ENCODE measurements at regions not wholly inside any gene's neighbourhood (a gene's known extent, or its start where the extent isn't known, plus 50 kb on each side); places are given as distances from the start of the nearest gene placed in this dataset.
"Not testable (repeated sequence)": the region's sequence is repeated elsewhere in the genome, so short reads cannot be mapped to it uniquely, and the experiment has no call there.

DNA sequence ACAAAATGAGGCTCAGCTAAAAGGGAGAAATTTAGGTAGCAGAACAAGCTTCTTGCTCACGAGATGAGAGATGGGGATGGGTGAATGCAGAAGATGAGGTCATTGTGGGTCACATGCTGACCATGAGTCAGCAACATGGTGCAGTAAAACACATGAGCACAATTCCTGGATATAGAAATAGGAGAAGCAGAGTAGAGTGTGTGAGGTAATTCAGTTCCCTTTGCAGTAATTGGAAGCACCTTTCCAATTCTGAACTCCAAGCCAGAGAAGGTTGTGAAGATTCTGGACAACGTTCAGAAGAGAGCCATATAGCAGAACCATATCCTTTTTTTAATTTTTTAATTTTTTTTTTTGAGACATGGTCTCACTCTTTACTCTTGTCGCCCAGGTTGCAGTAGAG, 62.0 kb upstream of the LMNTD1 start:
- no peak for DNase-seq

- DNase-seq: no peak
Observed at GRCh38 chr12:25616286-25616685, 63.2 kb upstream of the LMNTD1 start.

DNA sequence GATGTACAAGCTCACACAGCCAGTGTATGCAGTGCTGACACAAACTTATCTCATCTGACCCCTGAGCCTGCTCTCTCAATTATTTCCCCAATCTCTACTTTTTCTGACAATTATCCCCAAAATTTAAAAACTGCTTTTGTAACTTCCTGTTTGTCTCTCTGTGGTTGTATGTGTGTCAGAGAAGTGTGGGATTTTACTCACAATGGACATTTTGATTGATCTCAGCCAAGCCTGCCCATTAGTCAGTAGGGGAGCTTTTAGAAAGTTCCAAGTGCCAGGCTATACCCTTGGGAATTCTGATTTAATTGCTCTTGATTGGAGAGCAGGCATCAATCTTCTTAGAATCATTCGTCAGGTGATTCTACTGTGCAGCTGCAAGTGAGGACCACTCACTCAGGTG, 64.9 kb upstream of the LMNTD1 start:
- DNase-seq: no peak

GRCh38 chr12:25623816-25624215, 70.7 kb upstream of the LMNTD1 start:
- DNase-seq: no peak

DNA sequence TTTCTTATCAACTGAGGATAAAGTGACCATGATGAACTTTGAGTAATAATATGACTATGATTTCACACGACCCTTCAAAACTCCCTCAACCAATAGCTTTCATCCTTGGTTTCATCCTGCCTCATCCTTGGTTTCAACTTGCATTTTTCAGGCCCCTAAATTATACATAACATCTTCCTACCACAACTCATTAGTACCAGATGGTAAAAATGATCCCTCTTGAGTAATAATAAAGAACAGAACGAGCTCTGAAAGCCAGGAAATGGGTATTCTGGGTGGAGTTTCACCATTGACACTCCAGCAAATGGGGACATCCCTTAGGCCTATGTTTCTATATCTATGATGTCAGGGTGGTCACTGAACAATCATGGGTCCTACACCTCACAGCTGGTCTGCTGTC, 72.1 kb upstream of the LMNTD1 start:
- DNase-seq: no peak

GRCh38 chr12:25629341-25629740, 76.3 kb upstream of the LMNTD1 start:
- no peak for DNase-seq

GRCh38 chr12:25630735-25631515, 77.8 kb upstream of the LMNTD1 start:
- not testable (repeated sequence) for DNase-seq

DNA sequence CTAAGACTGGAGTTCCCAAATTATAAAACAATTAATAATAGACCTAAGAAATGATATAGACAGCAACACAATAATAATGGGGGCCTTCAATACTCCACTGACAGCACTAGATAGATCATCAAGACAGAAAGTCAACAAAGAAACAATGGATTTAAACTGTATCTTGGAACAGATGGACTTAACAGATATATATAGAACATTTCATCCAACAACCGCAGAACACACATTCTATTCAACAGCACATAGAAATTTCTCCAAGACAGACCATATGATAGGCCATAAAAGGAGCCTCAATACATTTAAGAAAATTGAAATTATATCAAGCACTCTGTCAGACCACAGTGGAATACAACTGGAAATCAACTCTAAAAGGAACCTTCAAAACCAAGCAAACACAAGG, 80.1 kb upstream of the LMNTD1 start:
- DNase-seq: not testable (repeated sequence)

DNA sequence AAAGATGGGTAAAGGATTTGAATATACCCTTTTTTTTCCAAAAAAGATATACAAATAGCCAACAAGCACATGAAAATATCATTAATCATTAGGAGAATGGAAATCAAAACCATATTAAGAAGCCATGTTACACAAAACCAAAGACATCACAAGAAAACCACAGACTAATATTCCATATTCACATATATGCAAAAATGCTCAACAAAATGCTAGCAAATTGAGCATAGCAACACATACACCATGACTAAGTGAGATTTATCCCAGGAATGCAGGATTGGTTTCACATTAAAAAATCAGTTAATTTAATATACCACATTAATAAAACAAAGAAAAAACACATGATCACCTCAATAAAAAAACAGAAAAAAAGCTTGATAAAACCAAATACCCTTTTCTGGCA, 84.7 kb upstream of the LMNTD1 start:
- no peak for DNase-seq

GRCh38 chr12:25639406-25639805, 86.3 kb upstream of the LMNTD1 start:
- no peak for DNase-seq

DNA sequence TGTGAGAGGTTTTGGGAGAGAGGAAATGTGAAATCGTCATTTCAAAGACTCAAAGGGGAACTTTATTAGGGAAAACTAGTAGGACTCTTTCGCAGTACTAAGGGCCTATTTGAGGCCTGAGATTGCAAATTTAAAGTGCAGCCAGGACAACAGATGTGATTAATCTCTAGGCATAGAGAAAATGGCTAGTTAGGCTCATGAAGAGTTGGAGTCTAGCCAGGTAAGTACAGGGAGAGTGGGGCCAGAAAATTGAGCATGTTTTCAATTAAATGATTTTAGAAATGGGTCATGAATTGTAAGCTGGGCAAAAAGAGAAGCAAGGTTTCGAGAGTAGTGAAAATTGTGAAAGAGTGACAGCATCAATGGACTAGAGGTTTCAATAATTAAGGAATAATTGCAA, 91.9 kb upstream of the LMNTD1 start:
- DNase-seq: no peak

GRCh38 chr12:25645427-25645826, 92.3 kb upstream of the LMNTD1 start:
- DNase-seq: no peak

- DNase-seq: no peak
Observed at GRCh38 chr12:25651931-25652330, 98.8 kb upstream of the LMNTD1 start.

- no peak for DNase-seq
Observed at GRCh38 chr12:25652371-25652770, 99.3 kb upstream of the LMNTD1 start.

DNA sequence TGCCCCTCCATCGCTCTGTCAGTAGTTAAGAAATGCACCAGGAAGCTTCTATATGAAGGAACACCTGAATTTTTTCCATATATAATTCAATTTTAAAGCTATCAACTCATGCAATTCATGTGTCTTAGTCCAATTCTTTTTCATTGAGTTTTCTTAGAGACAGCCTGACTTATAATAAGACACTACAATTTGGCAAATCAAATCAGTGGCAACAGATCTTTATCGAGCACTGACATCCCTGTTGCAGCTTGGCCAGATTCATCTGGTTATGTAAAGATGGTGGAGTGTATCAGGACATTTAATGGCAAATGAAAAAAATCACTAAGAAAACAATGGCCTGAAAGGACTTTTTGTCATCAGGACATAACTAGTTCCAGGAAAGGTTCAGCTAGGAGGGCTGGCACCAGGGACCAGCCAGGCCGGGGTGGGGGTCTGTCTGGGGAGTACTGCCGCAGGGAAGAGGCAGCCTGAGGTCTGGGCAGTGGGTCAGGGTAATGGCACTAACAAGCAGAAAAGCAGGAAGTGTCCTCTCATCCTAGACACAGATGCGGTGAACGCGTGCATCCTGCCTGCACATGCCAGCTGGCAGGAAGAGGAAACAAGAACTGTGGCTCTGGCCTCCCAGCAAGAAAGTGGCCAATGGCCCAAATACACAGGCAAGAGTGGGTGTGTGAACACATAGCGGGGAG, 100.5 kb upstream of the LMNTD1 start:
- DNase-seq: no peak

- no peak for DNase-seq
Observed at GRCh38 chr12:25655702-25656101, 102.6 kb upstream of the LMNTD1 start.

GRCh38 chr12:25659621-25660020, 106.5 kb upstream of the LMNTD1 start:
- DNase-seq: no peak

- DNase-seq: no peak
Observed at GRCh38 chr12:25670076-25671055, 117.3 kb upstream of the LMNTD1 start.

- DNase-seq: no peak
Observed at GRCh38 chr12:25675808-25676207, 122.7 kb upstream of the LMNTD1 start.

- DNase-seq: no peak
Observed at GRCh38 chr12:25677232-25677937, 124.3 kb upstream of the LMNTD1 start.

GRCh38 chr12:25681580-25681979, 128.5 kb upstream of the LMNTD1 start:
- DNase-seq: no peak

- DNase-seq: no peak
Observed at GRCh38 chr12:25682421-25682820, 129.3 kb upstream of the LMNTD1 start.

DNA sequence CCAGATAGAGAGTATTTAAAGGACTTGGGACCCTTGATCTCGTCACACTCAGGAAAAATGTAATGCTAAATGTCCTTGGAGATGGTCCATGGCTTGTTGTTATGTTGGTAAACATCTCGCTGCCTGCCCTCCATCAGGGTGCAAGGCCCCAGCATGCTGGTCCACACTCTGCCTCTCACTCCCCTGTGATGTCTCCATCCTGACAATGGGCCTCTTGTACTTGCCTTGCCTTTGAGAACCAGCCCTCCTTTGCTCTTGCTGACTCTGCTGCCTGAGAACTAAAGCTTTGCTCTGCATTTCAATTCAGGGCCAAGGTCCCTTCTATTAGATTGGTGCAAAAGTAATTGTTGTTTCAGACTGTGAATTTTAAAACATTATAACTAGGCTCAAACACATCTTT, 131.0 kb upstream of the LMNTD1 start:
- DNase-seq: no peak
